NCI-H1105 (cell line): ENCODE measurements at regions not wholly inside any gene's neighbourhood (a gene's known extent, or its start where the extent isn't known, plus 50 kb on each side); places are given as distances from the start of the nearest gene placed in this dataset.
"Not testable (repeated sequence)": the region's sequence is repeated elsewhere in the genome, so short reads cannot be mapped to it uniquely, and the experiment has no call there.

ENCODE experiments used
- DNase-seq: peaks from one replicate; lab custom pipeline; 2025; lab: John Stamatoyannopoulos, UW

DNA sequence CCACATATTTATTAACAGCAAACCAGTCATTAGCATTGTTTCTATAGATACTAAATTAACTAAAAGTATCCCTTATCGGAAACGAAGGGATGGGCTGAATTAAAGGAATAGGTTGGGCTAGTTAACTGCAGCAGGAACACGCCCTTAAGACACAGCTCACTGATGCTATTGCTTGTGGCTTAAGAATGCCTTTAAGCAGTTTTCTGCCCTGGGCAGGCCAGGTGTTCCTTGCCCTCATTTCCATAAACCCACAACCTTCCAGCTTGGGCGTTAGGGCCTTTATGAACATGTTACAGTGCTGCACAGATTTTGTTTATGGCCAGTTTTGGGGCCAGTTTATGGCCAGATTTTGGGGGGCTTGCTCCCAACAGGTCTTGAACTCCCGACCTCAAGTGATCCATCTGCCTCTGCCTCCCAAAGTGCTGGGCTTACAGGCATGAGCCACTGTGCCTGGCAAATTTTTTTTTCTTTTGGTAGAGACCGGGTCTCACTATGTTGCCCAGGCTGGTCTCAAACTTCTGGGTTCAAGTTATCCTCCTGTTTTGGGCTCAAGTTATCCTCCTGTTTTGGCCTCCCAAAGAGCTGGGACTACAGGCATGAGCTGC is 90.1 kb upstream of the GRIN2A start:
- DNase-seq = not testable (repeated sequence)

DNA sequence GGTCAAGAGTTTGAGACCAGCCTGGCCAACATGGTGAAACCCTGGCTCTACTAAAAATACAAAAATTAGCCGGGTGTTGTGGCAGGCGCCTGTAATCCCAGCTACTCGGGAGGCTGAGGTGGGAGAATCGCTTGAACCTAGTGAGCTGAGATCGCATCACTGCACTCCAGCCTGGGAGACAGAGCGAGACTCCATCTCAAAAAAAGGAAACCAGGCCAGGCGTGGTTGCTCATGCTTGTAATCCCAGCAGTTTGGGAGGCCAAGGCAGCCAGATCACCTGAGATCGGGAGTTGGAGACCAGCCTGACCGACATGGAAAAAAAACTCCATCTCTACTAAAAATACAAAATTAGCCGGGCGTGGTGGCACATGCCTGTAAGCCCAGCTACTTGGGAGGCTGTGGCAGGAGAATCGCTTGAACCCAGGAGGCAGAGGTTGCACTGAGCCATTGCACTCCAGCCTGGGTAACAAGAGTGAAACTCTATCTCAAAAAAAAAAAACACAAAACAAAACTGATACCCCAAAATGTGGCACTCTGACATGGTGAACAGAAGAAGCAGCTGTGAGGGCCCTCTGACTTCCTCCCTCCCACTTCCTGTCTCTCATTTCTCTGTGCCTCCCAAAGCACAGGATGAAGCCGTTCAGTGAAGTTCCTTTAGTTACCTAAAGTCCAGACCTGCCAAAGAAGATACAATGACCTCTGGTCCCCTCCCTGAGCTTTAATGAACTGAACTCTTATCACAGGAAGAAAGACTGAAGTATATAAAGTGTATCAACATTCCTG is 93.2 kb upstream of the GRIN2A start:
- DNase-seq = not testable (repeated sequence)

DNA sequence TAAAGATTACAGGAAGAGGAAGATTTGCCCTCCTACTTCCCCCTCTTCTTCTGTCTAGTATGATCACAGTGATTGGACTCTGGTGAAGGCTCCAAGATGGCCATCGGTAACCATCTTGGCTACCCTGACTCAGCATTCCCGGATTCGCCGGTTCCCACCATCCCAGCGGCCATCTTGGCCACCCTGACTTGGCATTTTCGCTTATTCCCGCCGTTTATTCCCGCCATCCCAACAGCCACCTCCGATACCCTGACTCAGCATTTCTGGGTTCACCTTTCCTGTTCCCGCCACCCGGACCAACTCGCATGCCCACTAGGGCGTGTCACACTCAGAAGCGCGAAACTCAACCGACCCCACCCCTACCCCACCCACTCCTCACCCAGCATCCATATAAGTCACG is 95.4 kb upstream of the GRIN2A start:
- DNase-seq = no peak

DNA sequence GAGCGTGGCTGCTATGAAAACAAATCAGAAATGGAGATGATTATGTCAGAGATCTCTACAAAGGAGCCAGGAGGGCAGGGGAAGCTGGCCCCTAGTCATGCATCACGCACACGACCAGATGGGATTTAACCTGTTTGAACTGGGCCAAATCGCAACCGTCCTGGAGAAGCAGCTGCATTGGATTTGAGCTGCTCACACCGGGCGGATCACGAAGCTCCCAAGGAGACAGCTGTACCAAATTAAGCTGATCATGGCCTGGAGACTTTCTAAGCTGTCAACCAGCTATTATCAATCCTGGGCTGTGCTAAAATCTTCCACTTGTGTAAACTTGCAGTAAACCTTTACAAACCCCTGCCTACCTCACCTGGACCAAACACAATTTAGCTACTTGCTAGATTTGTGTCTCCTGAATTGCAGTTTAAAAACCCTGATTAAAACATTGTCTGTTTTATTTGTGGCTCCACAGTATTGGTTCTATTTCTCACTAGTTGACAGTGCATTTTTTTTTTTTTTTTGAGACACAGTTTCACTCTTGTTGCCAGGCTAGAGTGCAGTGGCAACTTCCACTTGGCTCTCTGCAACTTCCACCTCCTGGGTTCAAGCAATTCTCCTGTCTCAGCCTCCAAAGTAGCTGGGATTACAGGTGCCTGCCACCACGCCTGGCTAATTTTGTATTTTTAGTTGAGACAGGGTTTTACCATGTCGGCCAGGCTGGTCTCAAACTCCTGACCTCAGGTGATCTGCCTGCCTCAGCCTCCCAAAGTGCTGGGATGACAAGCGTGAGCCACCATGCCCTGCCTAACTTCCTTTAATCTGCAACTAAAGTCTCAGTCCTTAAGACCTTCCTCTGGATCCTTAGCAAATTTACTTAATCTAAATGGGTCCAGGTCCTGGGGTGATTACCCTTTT is 98.3 kb upstream of the GRIN2A start:
- DNase-seq = no peak

DNA sequence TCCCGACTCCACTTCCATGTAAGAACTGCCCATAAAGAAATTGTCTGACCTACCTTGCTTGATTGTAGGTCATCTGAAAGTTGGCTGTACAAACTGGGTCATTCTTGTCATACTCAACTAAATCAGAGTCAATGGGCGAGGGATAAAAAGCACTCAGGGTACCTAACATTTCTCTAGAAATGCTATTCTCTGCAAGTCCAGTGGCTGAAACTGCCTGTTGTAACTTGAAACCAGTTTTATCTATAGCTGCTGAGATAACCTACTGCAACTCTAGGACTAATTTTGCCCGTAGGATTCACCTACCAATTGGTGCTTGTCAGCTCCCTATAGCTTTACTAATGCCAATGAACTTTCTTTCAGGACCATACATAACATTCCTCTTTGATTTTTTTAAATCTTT is 100.1 kb upstream of the GRIN2A start:
- no peak for DNase-seq

DNA sequence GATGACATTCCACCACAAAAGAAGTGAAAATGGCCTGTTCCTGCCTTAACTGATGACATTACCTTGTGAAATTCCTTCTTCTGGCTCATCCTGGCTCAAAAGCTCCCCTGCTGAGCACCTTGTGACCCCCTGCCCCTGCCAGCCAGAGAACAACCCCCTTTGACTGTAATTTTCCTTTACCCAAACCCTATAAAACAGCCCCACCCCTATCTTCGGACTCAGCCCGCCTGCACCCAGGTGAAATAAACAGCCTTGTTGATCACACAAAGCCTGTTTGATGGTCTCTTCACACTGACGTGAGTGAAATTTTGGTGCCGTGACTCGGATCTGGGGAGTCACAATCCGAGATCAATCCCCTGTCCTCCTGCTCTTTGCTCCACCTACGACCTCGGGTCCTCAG is 101.0 kb upstream of the GRIN2A start:
- DNase-seq = not testable (repeated sequence)

DNA sequence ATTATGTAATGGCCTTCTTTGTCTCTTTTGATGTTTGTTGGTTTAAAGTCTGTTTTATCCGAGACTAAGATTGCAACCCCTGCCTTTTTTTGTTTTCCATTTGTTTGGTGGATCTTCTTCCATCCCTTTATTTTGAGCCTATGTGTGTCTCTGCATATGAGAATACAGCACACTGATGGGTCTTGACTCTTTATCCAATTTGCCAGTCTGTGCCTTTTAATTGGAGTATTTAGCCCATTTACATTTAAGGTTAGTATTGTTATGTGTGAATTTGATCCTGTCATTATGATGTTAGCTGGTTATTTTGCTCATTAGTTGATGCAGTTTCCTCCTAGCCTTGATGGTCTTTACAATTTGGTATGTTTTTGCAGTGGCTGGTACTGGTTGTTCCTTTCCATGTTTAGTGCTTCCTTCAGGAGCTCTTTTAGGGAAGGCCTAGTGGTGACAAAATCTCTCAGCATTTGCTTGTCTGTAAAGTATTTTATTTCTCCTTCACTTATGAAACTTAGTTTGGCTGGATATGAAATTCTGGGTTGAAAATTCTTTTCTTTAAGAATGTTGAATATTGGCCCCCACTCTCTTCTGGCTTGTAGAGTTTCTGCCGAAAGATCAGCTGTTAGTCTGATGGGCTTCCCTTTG is 95.3 kb upstream of the ATF7IP2 start:
- not testable (repeated sequence) for DNase-seq

DNA sequence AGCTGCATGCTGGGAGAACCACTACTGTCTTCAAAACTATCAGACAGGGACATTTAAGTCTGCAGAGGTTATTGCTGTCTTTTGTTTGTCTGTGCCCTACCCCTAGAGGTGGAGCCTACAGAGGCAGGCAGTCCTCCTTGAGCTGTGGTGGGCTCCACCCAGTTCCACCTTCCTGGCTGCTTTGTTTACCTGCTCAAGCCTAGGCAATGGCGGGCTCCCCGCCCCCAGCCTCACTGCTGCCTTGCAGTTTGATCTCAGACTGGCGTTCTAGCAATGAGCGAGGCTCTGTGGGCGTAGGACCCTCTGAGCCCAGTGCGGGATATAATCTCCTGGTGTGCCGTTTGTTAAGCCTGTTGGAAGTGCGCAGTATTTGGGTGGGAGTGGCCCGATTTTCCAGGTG is 93.7 kb upstream of the ATF7IP2 start:
- DNase-seq = not testable (repeated sequence)

DNA sequence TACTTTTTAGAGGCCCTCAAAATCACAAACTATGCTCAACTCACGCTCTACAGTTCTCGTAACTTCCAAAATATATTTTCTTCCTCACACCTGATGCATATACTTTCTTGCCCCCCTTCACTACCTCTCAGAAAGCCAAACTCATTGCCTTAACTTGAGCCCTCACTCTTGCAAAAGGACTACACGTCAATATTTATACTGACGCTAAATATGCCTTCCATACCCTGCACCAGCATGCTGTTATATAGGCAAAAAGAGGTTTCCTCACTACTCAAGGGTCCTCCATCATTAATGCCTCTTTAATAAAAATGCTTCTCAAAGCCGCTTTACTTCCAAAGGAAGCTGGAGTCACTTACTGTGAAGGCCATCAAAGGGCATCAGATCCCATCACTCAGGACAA is 92.9 kb upstream of the ATF7IP2 start:
- DNase-seq = not testable (repeated sequence)

DNA sequence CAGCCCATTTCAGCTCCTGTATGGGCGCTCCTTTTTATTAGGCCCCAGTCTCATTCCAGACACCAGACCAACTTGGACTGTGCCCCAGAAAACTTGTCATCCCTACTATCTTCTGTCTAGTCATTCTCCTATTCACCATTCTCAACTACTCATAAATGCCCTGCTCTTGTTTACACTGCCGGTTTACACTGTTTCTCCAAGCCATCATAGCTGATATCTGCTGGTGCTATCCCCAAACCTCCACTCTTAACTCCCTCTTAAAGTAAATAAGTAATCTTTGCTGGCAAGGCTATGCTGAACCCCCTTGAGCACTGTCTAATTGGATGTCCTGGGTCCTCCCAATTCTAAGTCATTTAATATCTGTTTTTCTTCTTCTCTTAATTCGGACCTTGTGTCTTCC is 91.7 kb upstream of the ATF7IP2 start:
- not testable (repeated sequence) for DNase-seq

DNA sequence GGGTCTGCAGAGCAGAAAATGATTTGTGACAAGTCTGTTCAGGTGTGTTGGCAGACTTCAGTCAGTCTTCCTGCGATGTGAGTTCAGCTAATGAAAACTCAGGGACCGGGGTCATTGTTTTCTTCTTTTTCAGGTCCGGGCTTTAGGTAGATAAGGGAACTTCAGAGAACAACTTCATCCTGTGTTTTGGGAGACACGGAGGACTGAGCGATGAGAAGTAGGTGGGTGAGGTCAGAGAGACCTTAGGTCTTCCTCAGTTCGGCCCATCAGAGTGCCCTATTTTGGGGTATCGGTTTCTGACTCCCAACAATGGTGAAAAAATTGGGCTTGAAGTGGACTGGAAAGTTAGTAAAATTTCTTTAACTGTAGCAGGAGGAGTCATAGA is 88.9 kb upstream of the ATF7IP2 start:
- DNase-seq = no peak

DNA sequence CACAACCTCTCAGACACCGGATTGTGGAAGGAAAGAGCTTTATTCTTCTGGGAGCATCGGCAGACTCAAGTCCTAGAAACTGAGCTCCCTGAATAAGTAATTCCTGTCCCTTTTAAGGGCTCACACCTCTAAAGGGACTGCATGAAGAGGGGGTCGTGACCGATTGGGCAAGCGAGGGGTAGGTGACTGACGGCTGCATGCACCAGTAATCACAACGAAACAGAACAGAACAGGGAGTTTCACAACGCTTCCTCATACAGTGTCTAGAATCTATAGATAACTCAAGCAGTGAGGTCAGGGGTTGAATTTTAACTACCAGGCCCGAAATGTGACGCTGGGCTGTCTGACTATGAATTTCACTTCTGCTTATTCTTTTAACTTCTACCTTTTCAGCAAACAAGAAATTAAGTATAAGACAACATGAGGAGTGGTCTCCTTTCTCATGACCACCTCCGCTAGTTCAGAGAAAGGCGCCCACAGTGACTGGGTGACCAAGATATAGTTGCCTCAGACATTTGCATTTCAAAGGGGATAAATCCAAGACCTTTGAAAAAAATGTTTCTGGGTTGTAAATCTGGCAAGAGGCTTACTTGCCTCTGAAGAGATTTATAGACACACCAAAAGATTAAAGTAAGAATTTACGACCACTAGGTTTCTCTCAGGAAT is 88.4 kb upstream of the ATF7IP2 start:
- no peak for DNase-seq

DNA sequence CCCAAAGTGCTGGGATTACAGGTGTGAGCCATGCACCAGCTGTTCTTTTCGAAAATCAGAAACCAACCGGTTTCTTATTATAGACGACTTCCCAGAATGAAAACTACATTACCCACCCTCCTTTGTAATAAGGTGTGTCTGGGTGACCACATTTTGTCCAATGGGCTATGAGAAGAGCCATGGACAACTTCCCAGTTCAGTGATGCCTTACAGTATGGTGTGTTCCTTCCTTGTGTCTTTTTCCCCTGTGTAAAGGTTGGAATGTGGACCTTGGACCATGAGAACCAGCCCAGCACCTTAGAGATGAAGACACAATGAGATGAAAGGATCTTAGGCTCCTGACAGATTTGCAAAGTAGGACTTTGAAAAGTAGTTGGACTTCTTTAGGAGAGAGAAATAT is 85.0 kb upstream of the ATF7IP2 start:
- DNase-seq = no peak

DNA sequence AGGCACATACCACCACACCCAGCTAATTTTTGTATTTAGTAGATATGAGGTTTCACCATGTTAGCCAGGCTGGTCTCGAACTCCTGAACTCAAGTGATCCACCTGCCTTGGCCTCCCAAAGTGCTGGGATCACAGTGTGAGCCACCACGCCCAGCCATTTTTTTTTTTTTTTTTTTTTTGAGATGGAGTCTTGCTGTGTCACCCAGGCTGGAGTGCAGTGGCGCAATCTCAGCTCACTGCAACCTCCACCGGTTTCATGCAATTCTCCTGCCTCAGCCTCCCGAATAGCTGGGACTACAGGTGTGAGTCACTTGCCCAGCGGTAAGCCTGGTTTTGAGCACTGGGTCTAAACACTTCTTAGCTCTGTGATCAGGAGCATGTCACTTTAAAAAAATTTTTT is 84.3 kb upstream of the ATF7IP2 start:
- not testable (repeated sequence) for DNase-seq

DNA sequence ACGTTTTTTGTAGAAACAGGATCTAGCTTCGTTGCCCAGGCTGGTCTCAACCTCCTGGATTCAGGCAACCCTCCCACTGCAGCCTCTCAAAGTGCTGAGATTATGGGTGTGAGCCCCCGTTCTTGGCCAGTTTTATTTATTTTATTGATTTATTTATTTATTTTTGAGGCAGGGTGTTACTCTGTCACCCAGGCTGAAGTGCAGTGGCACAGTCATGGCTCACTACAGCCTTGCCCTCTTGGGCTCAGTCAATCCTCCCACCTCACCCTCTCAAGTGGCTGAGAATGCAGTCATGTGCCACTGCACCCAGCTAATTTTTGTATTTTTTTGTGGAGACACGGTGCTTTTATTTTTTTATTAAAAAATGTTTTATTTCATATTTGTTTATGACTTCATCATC is 79.9 kb upstream of the ATF7IP2 start:
- DNase-seq = no peak

DNA sequence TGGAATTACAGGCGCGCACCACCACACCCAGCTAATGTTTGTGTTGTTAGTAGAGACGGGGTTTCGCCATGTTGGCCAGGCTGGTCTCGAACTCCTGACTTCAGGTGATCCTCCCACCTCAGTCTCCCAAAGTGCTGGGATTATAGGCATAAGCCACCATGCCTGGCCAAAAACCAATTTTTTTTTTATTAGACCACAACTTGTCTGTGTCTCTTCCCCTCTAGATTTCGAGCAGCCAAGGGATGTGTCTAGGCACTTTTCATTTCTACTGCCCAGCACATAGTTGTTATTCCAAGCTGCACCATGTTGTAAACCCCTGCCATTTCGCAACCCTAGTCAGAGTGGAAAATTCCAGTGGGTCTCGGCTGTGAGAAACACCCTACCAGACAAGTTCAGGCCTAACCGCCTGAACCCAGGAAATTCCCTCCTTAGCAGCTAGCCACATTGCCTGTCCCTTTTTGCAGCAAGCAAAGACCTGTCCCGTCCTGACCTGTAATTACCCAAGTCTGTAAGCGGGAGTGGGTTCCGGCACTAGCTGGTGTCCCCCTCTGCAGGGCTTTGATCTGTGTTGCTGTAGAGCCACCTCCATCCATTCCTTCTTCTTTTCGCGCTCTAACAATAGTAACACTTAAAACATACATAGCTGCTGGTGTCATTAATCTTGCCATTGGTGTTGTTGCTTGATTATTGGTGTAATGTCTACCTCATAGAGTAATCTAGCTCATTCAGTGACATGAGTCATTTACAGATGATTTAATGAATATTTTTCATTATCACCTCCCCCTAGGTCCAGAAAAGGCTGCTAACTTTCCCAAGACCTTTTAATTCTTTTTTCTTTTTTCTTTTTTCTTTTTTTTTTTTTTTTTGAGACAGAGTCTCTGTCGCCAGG is 77.3 kb upstream of the ATF7IP2 start:
- no peak for DNase-seq

DNA sequence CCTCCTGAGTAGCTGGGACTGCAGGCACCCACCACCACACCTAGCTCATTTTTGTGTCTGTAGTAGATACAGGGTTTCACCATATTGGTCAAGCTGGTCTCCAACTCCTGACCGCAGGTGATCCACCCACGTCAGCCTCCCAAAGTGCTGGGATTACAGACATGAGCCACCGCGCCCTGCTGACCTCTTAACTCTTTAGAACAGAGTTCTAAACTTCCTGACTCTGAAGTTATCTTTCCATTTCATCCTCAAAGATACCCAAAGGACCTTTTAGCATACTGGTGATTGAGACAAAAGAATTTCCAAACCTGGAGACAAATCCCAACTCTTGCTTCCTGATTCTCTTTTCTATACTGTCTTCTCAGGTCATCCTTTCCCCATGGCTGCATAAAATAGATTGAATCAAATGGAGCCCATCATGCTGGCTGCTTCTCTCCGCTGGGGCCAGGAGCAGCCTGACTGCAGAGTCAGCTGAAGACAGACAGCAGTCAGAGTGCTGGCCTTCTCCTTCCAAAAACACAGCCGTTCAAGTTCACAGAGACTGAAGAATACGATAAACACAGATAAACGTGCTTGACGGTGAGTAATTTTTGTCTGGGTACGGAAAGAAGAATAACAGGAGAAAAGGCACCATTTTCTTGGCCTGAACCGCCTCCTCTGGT is 76.5 kb upstream of the ATF7IP2 start:
- no peak for DNase-seq

DNA sequence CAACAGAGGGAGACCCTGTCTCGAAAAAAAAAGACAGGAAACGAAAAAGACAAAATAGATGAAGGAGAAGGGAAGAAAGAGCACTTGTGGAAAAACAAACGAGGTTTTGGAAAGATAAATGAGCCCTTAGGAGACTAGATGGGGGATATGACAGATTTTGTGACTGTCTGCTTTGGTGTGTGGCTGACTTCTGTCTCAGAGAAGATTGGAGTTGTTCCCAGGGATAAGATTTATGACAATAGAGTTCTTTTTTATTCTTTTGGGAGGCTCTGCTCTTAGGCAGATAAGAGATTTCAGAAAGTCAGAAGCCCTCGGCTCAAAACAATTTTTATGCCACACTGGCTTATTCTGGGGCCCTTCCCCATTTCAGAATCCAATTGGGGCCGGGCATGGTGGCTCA is 73.9 kb upstream of the ATF7IP2 start:
- DNase-seq = no peak

DNA sequence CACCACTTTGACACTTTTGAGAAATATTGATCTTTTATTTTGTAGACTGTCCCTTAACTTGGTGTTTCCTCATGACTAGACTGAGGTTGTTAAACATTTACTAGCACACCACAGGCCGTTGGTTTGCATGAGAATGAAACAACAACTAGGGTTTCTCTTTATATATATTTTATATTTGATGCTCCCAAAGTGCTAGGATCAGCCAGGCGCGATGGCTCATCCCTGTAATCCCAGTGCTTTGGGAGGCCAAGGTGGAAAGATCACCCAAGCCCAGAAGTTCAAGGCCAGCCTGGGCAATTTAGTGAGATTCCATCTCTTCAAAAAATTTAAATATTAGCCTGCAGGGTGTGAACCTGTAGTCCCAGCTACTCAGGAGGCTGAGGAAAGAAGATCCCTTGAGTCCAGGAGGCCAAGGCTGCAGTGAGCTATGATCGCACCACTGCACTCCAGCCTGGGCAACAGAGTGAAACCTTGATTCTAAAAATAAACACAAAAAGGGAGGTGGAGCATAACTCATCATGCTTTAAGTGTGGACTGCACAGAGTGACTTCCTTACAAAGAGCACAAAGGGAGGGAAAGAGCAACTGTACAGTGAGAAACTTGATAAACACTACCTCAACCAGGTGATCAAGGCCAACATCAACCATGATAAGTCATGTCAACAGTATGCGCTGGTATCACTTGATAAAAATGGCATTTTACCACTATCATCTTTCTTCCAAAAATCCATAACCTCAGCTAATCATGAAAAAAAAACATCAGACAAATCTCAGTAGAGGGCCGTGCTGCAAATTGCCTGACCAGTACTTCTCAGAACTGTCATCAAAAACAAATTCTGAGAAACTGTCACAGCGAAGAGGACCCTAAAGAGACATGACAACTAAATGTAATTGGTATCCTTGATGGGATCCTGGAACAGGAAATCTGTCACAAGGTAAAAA is 72.8 kb upstream of the ATF7IP2 start:
- DNase-seq = no peak
